ENCODE measurements at regions not wholly inside any gene's neighbourhood (a gene's known extent, or its start where the extent isn't known, plus 50 kb on each side); places are given as distances from the start of the nearest gene placed in this dataset.

GRCh38 chr1:96968541-96968940, 247.0 kb downstream of the PTBP2 start:
- Histone ChIP-seq H3K4me3 (ENCODE audit: control extremely low read depth in 1 of 5, extremely low read depth in 1 of 5, insufficient read depth in 1 of 5, low read depth in 2 of 5, low read length in 4 of 5) (no peak overlapping the region), H3K9ac (ENCODE audit: low read length) (no peak overlapping the region), H3K27me3 (replicated peaks in 1 of 4; ENCODE audit: control extremely low read depth in 1 of 4, control insufficient read depth in 3 of 4, insufficient read depth in 4 of 4, low read length in 3 of 4) (peaks cover 0 to 4% (median 3%) of the 10 kb centered on the region in 4 experiments), H4K20me1 (ENCODE audit: control insufficient read depth, insufficient read depth, low read length, poor library complexity, severe bottlenecking) (no peaks in the 10 kb centered on the region), H2AFZ (ENCODE audit: insufficient read depth, low read depth, low read length, poor library complexity, severe bottlenecking) (no peak overlapping the region), H3K79me2 (ENCODE audit: control insufficient read depth, insufficient read depth, low read length) (no peaks in the 10 kb centered on the region), H3K27ac (ENCODE audit: low read length in 2 of 2) (no peak overlapping the region), H3K9me3 (ENCODE audit: control extremely low read depth in 1 of 3, control insufficient read depth in 2 of 3, insufficient read depth in 1 of 3, low read length in 2 of 3) (no peaks in the 10 kb centered on the region), H3K4me1 (ENCODE audit: control insufficient read depth in 2 of 2, insufficient read depth in 2 of 2, low read length in 2 of 2) (no peaks in the 10 kb centered on the region), H3K4me2 (replicated peaks; ENCODE audit: low read depth, low read length, poor library complexity, severe bottlenecking) (no peak overlapping the region), H3K36me3 (replicated peaks in 1 of 2; ENCODE audit: control extremely low read depth in 1 of 2, control insufficient read depth in 1 of 2, extremely low read depth in 1 of 2, insufficient read depth in 2 of 2, low read length in 1 of 2) (no peaks in the 10 kb centered on the region)
- Mint-ChIP-seq H3K27ac (no peak overlapping the region), H3K27me3 (peaks cover 23% of the 10 kb centered on the region), H3K4me3 (no peak overlapping the region), H3K4me1 (no peaks in the 10 kb centered on the region), H3K9me3 (ENCODE audit: insufficient read depth) (no peaks in the 10 kb centered on the region)
- ATAC-seq (ENCODE audit: low read depth), result no peak
- DNase-seq, result no peak
- POLR2A ChIA-PET, result no interaction called here
- WGBS (ENCODE audit: insufficient coverage), result no CpG with 5 or more reads among the region's 7 CpGs
- TF ChIP-seq CTCF (IDR thresholded peaks at IDR 0.05) (no peak), EZH2 (IDR thresholded peaks at IDR 0.05; ENCODE audit: borderline replicate concordance, insufficient read depth, low read depth, low read length, poor library complexity, severe bottlenecking) (no peak)
- CTCF ChIA-PET, result interaction anchor here (1.2 to 1.7 kb wide), 3 partner anchors 9 to 1085 kb away, joined by 3 to 6 read pairs (median 5); no protein-coding TSS in a partner anchor
- intact Hi-C loops (cut with micrococcal nuclease), result no loop called here

GRCh38 chr1:96968983-96969382, 247.4 kb downstream of the PTBP2 start:
- ATAC-seq (ENCODE audit: low read depth) (no peak), DNase-seq (no peak)
- no peak for TF ChIP-seq CTCF (IDR thresholded peaks at IDR 0.05)
- no peak overlapping the region for H3K27ac Mint-ChIP-seq
- Histone ChIP-seq H3K36me3 (replicated peaks in 1 of 2; ENCODE audit: control extremely low read depth in 1 of 2, control insufficient read depth in 1 of 2, extremely low read depth in 1 of 2, insufficient read depth in 2 of 2, low read length in 1 of 2) (no peaks in the 10 kb centered on the region), H3K9me3 (ENCODE audit: control extremely low read depth in 1 of 3, control insufficient read depth in 2 of 3, insufficient read depth in 1 of 3, low read length in 2 of 3) (no peaks in the 10 kb centered on the region), H2AFZ (ENCODE audit: insufficient read depth, low read depth, low read length, poor library complexity, severe bottlenecking) (no peak overlapping the region), H3K4me1 (ENCODE audit: control insufficient read depth in 2 of 2, insufficient read depth in 2 of 2, low read length in 2 of 2) (no peaks in the 10 kb centered on the region), H3K79me2 (ENCODE audit: control insufficient read depth, insufficient read depth, low read length) (no peaks in the 10 kb centered on the region), H3K27ac (ENCODE audit: low read length in 2 of 2) (no peak overlapping the region), H3K9ac (ENCODE audit: low read length) (no peak overlapping the region), H3K4me3 (ENCODE audit: control extremely low read depth in 1 of 5, extremely low read depth in 1 of 5, insufficient read depth in 1 of 5, low read depth in 2 of 5, low read length in 4 of 5) (no peak overlapping the region), H3K4me2 (replicated peaks; ENCODE audit: low read depth, low read length, poor library complexity, severe bottlenecking) (no peak overlapping the region), H3K27me3 (replicated peaks in 1 of 4; ENCODE audit: control extremely low read depth in 1 of 4, control insufficient read depth in 3 of 4, insufficient read depth in 4 of 4, low read length in 3 of 4) (peaks cover 0 to 4% (median 3%) of the 10 kb centered on the region in 4 experiments), H4K20me1 (ENCODE audit: control insufficient read depth, insufficient read depth, low read length, poor library complexity, severe bottlenecking) (no peaks in the 10 kb centered on the region)
- no peak overlapping the region for H3K4me3 Mint-ChIP-seq
- ChIA-PET POLR2A (no interaction called here), CTCF (interaction anchor here (1.2 to 1.7 kb wide), 3 partner anchors 9 to 1085 kb away, joined by 3 to 6 read pairs (median 5); no protein-coding TSS in a partner anchor)
- H3K4me1 Mint-ChIP-seq, result no peaks in the 10 kb centered on the region
- intact Hi-C loops (cut with micrococcal nuclease), result no loop called here
- peaks cover 24% of the 10 kb centered on the region for H3K27me3 Mint-ChIP-seq
- no peaks in the 10 kb centered on the region for H3K9me3 Mint-ChIP-seq (ENCODE audit: insufficient read depth)
- WGBS (ENCODE audit: insufficient coverage), result 61% methylated on average over 3 of the region's 4 CpGs

Measured in B cell (primary cell).